22Rv1 (cell line): ENCODE measurements at regions not wholly inside any gene's neighbourhood (a gene's known extent, or its start where the extent isn't known, plus 50 kb on each side); places are given as distances from the start of the nearest gene placed in this dataset.

Experiments
- CTCF ChIP-seq: fragments of 450-650 bp; IDR thresholded peaks from 2 replicates; pipeline ENCODE4 v1.5.1; 2017; ENCODE audit warnings: mild to moderate bottlenecking
- ZFX ChIP-seq: fragments of 450-650 bp; IDR thresholded peaks from 2 replicates; pipeline ENCODE4 v1.6.1; 2017; ENCODE audit warnings: antibody characterized with exemption, borderline replicate concordance

GRCh38 chr4:167964766-167965373 lies 127.5 kb upstream of the ANXA10 start:
- TF ChIP-seq CTCF (no peak), ZFX (no peak)
